NCI-H2227 (cell line): ENCODE measurements at regions not wholly inside any gene's neighbourhood (a gene's known extent, or its start where the extent isn't known, plus 50 kb on each side); places are given as distances from the start of the nearest gene placed in this dataset.
"Not testable (repeated sequence)": the region's sequence is repeated elsewhere in the genome, so short reads cannot be mapped to it uniquely, and the experiment has no call there.

Experiments
- DNase-seq: peaks from one replicate; lab custom pipeline; 2025; ENCODE audit not compliant: unreplicated experiment; lab: John Stamatoyannopoulos, UW

DNA sequence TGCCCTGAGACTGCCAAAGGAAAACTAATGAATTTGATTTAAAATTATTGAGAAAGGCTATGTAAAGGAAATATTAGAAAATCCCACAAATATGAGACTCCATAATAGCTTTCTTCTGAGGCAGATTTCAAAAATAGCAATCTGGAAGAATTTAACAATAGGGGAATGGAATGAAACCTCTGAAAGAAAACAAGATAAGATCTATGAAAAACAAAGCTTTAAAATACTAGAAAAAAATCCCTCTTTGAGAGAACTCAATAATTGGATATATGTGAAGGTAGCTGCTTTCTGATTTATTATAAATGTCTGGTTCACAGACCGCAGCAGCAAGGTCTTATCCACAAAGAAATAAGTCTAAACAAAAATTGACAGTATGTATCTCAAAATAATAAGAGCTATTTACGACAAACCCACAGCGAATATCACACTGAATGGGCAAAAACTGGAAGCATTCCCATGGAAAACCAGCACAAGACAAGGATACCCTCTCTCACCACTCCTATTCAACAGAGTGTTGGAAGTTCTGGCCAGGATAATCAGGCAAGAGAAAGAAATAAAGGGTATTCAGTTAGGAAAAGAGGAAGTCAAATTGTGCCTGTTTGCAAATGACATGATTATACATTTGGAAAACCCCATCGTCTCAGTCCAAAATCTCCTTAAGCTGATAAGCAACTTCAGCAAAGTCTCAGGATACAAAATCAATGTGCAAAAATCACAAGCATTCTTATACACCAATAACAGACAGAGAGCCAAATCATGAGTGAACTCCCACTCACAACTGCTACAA is 319.3 kb upstream of the THBS1 start:
- not testable (repeated sequence) for DNase-seq

DNA sequence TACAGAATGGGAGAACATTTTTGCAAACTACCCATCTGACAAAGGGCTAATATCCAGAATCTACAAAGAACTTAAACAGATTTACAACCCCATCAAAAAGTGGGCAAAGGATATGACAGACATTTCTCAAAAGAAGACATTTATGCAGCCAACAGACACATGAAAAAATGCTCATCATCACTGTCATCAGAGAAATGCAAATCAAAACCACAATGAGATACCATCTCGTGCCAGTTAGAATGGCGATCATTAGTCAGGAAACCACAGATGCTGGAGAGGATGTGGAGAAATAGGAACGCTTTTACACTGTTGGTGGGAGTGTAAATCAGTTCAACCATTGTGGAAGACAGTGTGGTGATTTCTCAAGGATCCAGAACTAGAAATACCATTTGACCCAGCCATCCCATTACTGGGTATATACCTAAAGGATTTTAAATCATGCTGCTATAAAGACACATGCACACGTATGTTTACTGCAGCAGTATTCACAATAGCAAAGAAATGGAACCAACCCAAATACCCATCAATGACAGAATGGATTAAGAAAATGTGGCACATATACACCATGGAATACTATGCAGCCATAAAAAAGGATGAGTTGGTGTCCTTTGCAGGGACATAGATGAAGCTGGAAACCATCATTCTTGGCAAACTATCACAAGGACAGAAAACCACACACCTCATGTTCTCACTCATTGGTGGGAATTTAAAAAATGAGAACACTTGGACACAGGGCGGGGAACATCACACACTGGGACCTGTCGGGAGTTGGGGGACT is 317.7 kb upstream of the THBS1 start:
- DNase-seq: not testable (repeated sequence)

DNA sequence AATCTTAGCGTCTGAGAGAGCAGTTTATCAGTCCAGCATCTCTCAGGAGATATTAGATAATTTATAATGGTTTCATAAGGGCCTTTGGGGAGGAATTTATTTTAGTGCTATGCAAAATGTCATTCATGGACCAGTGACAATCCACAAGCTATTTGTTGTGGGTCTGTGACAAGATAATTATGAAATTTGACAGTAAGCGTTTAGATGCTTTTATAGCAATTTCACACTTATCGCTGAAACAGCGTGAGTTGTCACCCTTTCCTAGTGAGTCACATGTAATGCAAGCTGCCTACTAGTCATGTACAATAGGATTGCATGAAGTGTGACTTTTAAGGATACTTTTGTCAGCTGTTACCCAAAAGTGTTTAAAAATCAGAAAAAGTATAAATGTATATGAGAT is 315.6 kb upstream of the THBS1 start:
- no peak for DNase-seq

DNA sequence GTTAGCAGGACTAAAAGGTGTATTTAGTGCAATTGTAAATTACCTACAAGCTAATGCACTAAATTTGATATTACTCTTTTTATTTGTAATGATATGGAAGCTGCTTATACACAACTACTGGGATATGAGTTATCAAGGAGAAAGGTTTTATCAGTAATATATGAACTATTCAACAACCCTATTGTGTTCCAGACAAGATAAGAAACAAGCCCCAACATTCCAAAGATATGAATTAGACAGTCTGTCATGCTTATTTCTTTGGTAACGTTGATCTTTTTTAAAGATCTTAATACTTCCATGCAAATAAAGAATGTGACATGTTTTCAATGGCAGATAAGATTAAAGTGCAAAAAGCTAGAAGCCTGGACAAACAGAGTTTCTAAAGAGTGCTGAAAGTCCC is 314.0 kb upstream of the THBS1 start:
- DNase-seq: no peak

DNA sequence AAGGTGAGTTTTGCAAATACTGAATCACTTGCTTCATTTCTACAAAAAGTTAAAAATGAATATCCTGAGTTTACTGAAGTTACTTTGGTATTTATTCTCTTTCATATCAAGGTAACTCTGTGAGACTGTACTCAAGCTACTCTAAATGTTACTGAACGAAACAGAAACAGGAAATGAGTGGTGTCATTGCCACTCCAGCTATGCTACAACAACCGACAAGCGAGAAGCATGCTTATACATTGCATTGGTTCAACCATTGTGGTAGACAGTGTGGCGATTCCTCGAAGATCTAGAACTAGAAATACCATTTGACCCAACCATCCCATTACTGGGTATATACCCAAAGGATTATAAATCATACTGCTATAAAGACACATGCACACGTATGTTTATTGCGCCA is 313.2 kb upstream of the THBS1 start:
- no peak for DNase-seq

DNA sequence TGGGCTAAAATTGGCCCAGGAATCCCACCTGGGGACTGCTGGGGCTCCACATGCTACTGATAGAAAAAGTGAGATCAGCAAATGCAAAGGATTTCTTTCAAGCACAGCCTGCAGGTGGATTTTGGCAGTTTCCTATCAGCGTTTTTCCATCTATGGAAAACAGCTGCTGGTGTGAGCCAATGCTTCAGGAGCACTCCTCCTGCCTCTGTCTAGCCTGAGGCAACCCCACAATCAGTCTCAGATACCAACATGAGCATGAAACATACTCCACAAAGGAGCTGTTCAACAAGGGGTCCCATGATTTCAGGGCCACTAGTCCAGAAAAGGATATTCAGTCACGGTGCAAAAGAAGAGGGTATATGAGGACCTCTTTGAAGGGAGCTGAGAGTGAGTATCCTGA is 311.5 kb upstream of the THBS1 start:
- no peak for DNase-seq

DNA sequence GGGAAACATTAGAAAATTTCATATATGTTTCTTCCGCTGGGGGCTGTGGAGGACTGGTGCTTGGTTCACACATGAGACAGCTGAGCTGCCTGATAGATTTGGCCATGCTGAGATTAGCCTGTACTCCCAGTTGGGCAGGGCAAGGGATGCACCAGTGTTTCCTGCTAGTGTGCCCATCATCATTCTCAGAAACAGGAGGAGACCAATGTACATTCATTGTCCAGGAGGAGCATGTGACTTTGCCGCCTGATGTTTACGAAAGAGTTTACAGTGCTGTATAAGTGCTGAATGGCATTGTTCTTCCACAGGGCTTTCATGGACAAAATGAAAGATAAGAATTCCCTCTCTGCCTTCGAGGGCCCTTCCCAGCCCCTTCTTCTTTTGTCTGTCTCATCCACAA is 311.1 kb upstream of the THBS1 start:
- no peak for DNase-seq

DNA sequence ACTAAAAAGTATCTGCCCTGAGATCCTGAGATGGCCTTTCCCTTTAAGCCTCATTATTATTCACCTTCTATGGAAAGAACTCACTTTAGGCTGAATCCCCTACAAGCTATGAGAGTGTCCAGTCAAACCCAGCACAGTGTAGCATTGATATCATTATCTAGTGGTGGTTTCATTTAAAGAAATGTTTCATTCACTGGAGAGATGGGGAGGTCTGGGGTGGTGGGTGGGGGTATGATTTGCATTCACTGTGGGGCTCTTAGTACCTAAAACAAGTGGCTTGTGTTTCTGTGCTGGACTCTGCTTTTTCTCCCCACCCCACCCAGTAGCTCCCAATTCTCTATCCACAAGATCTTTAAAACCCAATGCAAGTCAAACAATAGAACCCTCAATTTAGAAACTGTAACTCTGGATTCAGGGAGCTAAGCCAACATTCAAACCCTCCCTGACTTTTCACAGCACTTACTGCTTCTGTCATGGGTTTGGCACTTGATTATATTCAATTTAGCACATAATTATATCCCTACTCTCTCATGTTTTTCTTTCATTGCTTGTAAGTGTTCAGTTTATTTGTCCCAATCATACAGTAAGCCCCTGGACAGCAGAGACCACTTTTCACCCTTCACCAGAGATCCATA is 310.5 kb upstream of the THBS1 start:
- DNase-seq: no peak

DNA sequence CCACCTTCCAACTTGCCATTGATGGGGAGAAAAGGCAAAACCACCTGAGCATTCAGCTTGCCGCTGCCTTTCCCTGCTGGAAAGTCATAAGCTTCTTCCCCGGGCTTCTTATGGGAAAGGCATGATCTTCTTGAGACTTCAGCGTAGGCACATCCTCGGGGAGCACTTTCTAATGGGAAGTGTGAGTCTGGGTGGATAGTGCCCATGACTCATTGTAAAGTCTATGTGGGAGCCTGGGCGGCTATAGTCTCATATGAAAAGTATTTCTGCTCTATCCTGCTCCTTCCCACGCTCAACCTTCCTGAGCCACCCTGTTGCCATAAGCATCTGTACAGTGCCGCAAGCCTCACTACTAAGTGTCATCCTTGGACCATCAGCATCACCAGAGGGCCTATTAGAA is 309.9 kb upstream of the THBS1 start:
- DNase-seq: no peak

DNA sequence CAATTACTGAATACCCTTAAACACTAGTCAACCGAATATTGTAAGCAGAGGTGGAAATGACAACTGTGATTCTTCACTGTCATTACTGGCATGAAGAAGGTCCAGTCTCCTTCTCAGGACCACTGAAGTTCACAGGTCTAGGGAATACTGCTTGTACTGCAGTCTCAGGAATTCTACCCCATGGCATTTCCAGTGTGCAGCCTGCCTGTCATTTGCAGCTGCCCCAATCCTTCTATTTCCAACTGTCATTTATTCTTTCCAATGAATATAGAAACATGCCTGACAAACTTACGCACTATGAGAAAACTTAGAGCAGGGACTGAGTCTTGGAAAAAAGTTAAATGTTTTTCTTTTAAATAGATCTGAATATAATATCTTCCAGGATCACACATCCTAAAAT is 308.0 kb upstream of the THBS1 start:
- DNase-seq: no peak

DNA sequence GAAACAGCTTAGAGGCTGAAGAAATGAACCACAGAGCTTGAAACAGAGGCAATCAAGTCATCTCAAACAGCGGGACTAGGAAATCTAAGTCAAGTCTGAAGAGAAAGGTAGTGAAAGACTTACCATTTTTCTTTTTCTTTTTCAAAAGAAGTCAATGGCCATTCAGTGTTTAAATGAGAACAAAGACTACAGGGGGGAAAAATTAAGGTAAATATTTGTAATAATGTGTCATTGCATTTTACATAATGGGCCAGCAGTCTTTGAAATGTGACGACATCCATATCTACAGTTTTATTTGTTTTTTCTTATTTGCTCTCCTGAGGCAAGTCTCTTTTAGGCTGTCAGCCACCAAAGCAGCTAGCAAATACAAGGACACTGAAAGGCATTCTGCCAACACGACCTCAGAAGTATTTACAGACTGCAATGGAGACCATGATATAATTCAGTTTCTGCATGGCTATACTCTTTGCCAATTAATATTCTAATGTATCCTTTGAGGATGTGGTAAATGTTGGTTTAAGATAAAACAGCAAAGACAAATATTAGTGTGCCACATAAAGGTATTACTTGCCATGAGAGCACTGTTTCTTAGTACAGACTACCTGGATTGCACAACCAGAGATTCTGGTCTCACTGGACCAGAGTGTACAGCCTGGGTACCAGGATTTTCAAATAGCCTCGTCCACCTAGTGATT is 307.0 kb upstream of the THBS1 start:
- DNase-seq: no peak

DNA sequence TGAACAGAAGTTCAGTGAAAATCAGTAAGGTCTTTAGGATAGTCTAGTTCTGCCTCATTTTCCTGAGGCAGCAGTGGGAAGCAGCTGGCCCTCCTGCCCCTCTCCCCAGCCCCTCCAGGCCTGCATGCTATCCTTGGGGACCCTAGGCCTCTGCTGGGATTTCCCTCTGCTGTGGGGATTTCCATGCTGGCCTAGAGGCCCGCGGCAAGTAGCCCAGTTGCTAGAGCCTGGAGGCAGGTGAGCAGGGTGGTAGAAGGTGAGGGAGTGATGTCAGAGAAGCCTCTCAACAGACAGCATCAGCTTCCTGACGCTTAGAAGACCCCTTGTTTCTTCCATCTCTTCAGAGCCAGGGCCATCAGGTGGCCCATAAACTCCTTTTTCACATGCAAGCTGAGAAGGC is 305.8 kb upstream of the THBS1 start:
- no peak for DNase-seq

DNA sequence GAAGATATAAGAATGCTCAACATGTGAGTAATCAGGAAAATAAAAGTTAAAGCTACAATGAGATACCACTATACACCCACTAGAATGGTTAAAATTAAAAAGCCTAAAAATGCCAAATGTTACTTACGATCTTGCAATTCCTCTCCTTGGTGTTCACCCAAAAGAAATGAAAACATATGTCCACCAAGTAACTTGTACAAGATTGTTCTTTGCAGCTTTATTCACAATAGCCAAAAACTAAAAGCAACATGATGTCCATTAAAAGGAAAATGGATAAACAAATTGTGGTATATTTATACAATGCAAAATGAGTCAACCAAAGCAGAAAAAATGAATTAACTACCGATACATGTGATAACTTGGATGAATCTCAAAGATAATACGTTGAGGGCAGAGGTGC is 301.6 kb upstream of the THBS1 start:
- no peak for DNase-seq

DNA sequence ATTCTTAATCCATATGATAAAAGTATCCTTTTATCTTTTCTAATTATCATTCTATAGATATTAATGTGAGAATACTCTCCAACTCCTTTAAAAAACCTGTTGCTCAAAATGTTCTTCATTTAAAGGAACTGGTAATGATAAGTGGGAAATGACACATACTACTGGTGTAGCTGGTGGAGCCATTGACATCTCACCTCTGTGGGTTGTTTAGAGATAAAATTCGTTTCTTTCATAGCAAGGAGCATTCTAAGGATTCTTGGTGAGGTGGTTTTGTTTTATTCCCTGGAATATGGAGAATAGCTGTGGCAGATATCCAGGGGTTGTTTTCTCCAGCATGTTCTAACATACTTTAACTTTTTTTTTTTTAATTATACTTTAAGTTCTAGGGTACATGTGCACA is 299.8 kb upstream of the THBS1 start:
- DNase-seq: no peak

DNA sequence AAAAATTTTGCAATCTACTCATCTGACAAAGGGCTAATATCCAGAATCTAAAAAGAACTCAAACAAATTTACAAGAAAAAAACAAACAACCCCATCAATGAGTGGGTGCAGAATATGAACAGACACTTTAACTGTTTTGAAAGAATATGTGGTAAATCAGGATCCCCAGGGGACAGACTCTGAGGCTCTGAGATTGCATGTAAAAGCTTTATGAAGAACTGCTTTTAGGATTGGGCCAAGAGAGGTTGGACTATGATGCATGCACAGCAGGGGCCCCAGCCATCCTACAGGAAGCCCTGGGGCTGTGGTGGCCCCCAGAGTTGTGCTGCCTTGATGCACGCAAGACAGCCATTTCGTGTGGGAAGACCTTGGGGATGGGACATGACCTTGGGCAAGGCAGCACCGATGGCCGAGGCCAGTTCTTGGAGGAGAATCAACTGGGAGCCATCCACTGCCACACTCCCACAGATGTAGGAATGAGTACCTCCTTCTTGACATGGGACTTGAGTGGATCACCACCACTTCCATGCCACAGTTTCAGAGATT is 298.1 kb upstream of the THBS1 start:
- no peak for DNase-seq

DNA sequence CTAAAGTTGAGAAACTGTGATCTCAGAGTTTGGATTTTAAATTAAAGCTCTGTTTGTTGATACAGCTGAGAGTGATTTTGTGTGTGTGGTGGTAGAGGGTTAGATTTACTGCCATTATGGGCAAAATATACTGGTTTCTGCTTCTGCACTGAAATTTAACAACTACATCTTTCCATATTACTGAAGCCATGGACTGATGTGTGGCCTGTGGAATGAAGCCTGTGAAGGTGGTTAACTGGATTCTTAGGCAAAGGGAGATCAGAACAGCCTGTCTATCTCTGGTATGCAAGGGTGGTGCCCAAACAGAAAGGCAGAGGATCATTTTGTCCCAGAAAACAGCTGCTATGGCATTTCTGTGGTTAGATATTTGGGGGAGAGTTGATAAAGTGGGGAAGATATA is 297.3 kb upstream of the THBS1 start:
- no peak for DNase-seq

DNA sequence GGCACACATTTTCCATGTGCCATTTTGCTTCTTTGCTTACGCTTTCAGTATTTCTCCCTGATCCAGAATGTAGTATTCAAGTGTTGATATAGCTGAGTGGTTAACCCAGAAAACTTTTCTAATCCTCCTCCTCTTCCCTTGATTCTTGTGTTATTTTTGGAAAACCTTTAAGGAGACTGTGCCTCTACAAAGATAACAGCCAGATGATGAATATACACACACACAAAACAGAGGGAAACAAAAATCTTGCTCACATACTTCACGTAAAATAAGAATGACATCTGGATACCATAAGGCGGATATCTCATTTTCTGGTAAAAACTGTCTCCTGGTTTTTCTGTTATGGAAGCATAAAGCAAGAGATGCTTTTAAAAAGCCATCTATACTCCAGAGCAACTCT is 295.8 kb upstream of the THBS1 start:
- DNase-seq: no peak

DNA sequence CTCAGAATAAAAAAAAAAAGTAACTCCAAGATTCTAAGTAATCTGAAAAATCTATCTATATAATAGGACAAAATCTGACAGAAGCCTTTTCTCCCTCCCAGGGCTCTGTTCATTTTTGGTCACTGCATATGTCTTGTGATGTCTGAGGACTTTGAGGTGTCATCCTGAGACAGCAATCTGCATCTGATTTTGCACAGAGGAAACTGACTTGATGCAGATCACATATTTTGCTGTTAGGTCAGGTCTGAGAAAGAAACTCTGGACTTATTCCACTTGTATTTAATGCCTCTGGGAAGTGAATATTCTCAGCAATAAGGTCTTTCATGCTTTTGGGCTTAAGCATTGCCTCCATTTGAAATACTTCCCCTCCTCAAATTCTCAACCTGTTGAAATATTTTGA is 295.2 kb upstream of the THBS1 start:
- DNase-seq: no peak

DNA sequence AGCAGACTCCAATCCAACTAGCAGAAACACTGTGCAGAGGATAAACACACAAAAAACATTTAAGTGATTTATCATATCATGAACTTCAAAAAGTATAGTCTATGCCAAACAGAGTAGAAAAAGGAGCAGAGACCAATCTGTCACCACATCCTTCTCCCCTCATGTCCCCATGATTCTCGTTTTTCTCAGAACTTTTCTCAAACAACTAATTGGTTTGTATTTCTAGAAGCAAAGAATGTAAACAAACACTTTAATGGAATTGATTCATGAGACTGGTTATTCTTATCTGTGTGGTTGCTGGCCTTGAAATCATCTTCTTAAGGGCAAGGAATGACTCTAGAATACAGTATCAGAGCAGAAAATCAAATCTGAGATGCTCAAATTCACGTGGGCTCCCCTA is 294.2 kb upstream of the THBS1 start:
- no peak for DNase-seq

DNA sequence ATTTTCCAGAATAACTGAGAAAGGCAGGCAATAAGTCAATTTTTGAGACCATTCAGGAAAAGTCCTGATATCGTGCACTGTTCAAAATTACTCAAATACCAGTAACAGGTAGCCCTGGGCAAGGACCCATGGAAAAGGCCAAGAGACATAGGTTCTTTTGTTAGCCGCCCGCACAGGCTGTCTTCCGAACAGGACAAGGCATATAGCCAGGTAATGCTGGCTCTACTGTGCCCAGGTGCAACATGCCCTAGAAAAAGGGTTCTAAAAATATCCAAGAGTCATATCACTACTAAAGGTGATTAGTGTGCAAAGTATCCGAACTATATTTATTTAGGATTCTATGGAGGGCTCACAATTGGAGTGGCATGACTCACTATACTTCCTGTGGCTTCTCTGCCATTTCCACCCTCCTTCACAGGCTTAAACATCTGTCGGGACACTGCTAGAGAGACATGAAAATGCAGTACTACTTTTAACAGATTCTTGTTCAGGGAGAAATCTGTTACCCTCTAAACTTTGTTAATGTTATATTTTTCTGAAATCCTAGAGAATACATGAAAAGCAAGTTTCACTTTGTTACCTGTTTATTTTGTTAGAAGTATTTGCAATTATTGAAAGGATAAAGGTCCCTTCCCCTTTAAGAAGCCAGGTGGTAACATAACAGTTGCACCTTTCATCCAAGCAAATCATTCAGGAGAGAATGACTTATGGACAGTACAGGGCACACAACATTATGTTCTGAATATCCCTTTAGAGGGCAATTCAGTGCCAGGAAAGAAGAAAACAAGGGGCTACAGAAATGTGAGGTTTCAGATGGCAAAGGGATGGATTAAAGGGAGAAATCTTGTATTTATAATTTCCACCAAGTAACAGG is 293.3 kb upstream of the THBS1 start:
- no peak for DNase-seq
